Cerebellar nuclear complex (tissue), 1 donor: ENCODE measurements at regions not wholly inside any gene's neighbourhood (a gene's known extent, or its start where the extent isn't known, plus 50 kb on each side); places are given as distances from the start of the nearest gene placed in this dataset.

Source experiments
- DNase-seq, 2 experiments: peaks; one replicate each; lab custom pipeline; 2025; lab: John Stamatoyannopoulos, UW

- no peak for DNase-seq
These were observed 260.0 kb downstream of the DHX35 start for GRCh38 chr20:39222101-39222500.

- no peak for DNase-seq
These were observed 254.1 kb downstream of the DHX35 start for GRCh38 chr20:39216195-39216594.

- DNase-seq, result no peak
These were observed 252.7 kb downstream of the DHX35 start for GRCh38 chr20:39214828-39215227.

- DNase-seq, result no peak
These were observed 251.5 kb downstream of the DHX35 start for GRCh38 chr20:39213476-39214145.

- no peak for DNase-seq
These were observed 249.1 kb downstream of the DHX35 start for GRCh38 chr20:39211060-39211748.

GRCh38 chr20:39210341-39211036 lies 248.3 kb downstream of the DHX35 start:
- no peak for DNase-seq

GRCh38 chr20:39206899-39207564 lies 244.9 kb downstream of the DHX35 start:
- DNase-seq, result no peak

- DNase-seq, result no peak
These were observed 233.5 kb downstream of the DHX35 start for GRCh38 chr20:39195582-39196021.

- DNase-seq, result no peak
These were observed 228.8 kb downstream of the DHX35 start for GRCh38 chr20:39190666-39191570.

GRCh38 chr20:39188266-39188765 lies 226.2 kb downstream of the DHX35 start:
- DNase-seq, result no peak

GRCh38 chr20:39181490-39181889 lies 219.3 kb downstream of the DHX35 start:
- DNase-seq, result no peak

- no peak for DNase-seq
These were observed 214.3 kb downstream of the DHX35 start for GRCh38 chr20:39176457-39176856.

- no peak for DNase-seq
These were observed 208.8 kb downstream of the DHX35 start for GRCh38 chr20:39170896-39171463.

GRCh38 chr20:39165099-39165498 lies 203.0 kb downstream of the DHX35 start:
- no peak for DNase-seq

- DNase-seq, result no peak
These were observed 202.5 kb downstream of the DHX35 start for GRCh38 chr20:39164642-39165041.

- no peak for DNase-seq
These were observed 201.8 kb downstream of the DHX35 start for GRCh38 chr20:39163993-39164392.

GRCh38 chr20:39161900-39162299 lies 199.8 kb downstream of the DHX35 start:
- DNase-seq, result no peak

GRCh38 chr20:39155971-39156370 lies 193.8 kb downstream of the DHX35 start:
- no peak for DNase-seq

- no peak for DNase-seq
These were observed 190.6 kb downstream of the DHX35 start for GRCh38 chr20:39152742-39153141.

- DNase-seq, result no peak
These were observed 190.0 kb downstream of the DHX35 start for GRCh38 chr20:39152126-39152525.

GRCh38 chr20:39150501-39150900 lies 188.4 kb downstream of the DHX35 start:
- no peak for DNase-seq
